Choroid plexus epithelial cell (primary cell): ENCODE measurements at regions not wholly inside any gene's neighbourhood (a gene's known extent, or its start where the extent isn't known, plus 50 kb on each side); places are given as distances from the start of the nearest gene placed in this dataset.

Experiments
- DNase-seq: peaks from one replicate; pipeline ENCODE4 v3.0.0-alpha.2; 2010; ENCODE audit warnings: low read depth
- H3K4me3 ChIP-seq: 2 replicates; pipeline ENCODE4 v1.5.1; 2011; ENCODE audit warnings: low read depth, mild to moderate bottlenecking, control low read depth, low read length, moderate library complexity
- TF ChIP-seq, protein P1 (sequence below): conservative IDR thresholded peaks from 2 replicates; pipeline ENCODE4 v1.5.1; 2011; ENCODE audit warnings: low read depth, mild to moderate bottlenecking, control low read depth, inconsistent platforms, low read length, moderate library complexity

DNA sequence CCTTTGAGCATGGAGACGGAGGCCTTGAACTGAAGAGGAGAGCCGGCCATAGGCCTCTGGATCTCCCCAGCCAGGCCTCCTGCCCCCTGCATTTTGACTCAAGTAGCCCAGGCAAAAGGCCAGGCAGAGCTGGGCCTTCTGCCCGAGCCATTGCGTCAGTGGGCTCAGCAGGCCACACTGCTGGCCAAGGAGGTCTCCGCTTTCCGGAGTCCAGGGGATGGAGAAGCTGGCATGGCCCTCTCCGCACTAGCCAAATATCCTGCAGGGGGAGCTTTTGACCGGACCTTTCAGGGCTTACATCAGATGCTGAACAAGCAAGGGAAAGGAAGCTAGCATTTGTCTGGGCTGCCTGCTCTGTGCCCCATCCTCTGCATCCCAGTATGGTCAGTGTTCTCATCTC lies 386.8 kb downstream of the TRIM36 start:
- DNase-seq: no peak
- TF ChIP-seq, protein P1, sequence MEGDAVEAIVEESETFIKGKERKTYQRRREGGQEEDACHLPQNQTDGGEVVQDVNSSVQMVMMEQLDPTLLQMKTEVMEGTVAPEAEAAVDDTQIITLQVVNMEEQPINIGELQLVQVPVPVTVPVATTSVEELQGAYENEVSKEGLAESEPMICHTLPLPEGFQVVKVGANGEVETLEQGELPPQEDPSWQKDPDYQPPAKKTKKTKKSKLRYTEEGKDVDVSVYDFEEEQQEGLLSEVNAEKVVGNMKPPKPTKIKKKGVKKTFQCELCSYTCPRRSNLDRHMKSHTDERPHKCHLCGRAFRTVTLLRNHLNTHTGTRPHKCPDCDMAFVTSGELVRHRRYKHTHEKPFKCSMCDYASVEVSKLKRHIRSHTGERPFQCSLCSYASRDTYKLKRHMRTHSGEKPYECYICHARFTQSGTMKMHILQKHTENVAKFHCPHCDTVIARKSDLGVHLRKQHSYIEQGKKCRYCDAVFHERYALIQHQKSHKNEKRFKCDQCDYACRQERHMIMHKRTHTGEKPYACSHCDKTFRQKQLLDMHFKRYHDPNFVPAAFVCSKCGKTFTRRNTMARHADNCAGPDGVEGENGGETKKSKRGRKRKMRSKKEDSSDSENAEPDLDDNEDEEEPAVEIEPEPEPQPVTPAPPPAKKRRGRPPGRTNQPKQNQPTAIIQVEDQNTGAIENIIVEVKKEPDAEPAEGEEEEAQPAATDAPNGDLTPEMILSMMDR: no peak

DNA sequence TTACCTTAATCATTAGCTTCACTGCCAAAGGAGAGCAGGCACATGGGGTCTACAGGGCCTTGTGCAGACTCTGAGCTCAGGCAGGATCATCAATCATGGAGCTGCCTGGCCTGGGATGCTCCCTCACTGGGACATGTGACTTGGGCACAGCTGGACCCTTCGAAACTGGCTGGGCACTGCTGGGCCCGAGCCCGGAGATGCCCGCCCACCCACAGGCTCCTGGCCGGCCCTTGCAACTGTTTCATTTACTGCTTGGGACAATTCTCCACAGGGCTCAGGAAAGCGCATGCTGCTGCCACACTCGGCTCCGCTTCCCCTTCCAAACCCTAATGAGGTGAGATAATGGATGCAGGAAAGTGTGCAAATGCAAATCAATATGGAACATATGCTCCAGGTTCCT lies 387.5 kb downstream of the TRIM36 start:
- no peak overlapping the region for H3K4me3 ChIP-seq
- TF ChIP-seq, protein P1: no peak
- DNase-seq: no peak

More for the DNA sequence above, 386.8 kb downstream of the TRIM36 start:
- no peak overlapping the region for H3K4me3 ChIP-seq

DNA sequence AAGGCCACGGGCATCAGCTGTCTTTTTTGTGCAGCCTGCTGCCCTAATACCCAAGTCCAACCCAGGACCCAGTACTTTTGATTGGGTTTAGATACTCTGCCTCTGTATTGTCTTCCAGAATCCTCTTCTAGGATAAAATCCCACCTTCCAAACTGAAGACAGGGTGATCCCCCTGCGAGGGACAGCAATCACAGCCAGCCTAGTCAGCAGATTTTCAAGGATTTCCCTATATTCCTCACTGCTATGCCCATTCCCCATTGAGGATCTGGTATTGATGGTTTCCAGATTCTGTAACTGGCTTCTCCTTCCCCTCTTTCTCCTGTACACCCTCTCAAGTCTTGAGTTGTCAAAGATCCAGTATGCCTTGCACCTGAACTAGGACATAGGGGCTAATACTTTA lies 389.4 kb downstream of the TRIM36 start:
- no peak overlapping the region for H3K4me3 ChIP-seq
- no peak for DNase-seq
- TF ChIP-seq, protein P1: no peak

DNA sequence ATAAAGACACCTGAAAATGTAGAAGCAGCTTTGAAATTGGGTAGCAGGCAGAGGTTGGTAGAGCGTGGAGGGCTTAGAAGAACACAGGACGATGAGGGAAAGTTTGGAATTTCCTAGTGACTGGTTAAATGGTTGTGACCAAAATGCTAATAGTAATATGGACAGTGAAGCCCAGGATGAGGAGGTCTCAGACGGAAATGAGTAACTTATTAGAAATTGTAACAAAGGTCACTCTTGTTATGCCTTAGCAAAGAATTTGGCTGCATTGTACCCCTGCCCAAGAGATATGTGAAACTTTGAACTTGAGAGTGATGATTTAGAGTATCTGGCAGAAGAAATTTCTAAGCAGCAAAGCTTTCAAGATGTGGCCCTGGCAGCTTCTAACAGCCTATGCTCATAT lies 382.5 kb downstream of the KCNN2 start:
- DNase-seq: no peak
- TF ChIP-seq, protein P1: no peak
- H3K4me3 ChIP-seq: no peak overlapping the region

DNA sequence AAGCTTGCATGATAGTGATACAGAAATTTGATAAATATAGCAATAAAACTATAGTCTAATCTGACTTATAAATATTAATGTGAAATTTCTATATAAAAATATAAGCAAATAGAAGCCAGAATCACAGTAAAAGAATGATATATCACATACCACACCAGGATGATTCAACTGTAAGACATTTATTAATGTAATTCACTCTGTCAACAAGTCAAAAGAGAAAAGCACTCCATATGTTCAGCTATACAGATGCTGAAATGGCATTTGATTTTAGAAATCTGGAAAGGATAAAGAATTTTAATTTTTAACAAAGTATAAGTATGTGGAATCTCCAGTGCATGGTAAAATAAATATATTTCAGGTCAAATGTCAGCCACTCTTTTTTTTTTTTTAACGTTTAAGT lies 372.4 kb downstream of the KCNN2 start:
- TF ChIP-seq, protein P1: no peak
- DNase-seq: no peak
- no peak overlapping the region for H3K4me3 ChIP-seq

DNA sequence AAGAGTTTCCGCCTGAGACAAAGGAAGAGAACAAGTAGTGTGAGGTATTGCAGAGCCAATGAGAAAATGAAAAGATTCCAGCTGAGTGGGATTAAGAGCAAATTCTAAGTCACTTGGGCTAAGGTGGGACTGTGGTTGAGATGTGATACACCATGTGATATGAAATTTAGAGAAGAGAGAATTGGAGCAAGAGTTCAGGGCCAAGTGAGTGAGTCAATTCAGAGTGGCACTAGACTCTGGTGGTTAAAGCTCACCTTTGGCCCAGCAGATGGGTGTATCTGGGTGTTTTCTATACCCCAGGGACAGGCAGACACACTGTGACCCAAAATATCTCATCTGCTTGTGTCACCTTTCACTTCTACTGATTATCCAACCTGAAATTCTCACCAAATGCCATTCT lies 368.1 kb downstream of the KCNN2 start:
- no peak overlapping the region for H3K4me3 ChIP-seq
- DNase-seq: no peak
- TF ChIP-seq, protein P1: no peak

DNA sequence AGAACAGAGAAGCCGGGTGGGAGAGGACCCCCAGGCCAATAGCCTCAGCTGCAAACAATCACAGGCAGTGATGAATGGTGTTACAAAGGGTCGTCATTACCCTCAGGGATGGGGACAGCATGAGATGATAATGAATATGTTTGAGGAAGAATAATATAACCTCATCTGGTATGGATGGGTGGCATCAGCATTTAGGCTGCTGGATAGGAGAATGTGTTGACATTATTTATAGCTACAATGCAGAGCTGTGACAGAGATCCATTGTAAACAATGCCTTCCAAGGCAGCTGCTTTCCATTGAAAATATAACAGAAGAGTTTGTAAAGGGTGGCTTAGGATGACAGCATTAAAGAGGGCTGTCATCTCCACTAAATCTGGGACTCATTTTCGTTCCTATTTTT lies 365.5 kb downstream of the KCNN2 start:
- TF ChIP-seq, protein P1: no peak
- DNase-seq: no peak
- H3K4me3 ChIP-seq: no peak overlapping the region
